Neural cell (in vitro differentiated cells): ENCODE measurements at regions not wholly inside any gene's neighbourhood (a gene's known extent, or its start where the extent isn't known, plus 50 kb on each side); places are given as distances from the start of the nearest gene placed in this dataset.

ENCODE experiments used
- H2AFZ ChIP-seq: fragments of 200-600, 300-800 bp; sonication (generic), shearing (Covaris generic); 2 replicates; pipeline ENCODE4 v1.6.0; 2014; ENCODE audit warnings: low read depth, mild to moderate bottlenecking, antibody characterized with exemption, low read length, moderate library complexity
- H3F3A ChIP-seq: fragments of 200-600 bp; shearing (Covaris generic); 2 replicates; pipeline ENCODE4 v1.6.1; 2016; ENCODE audit warnings: mild to moderate bottlenecking, moderate library complexity, mixed read lengths, antibody characterized with exemption, low read length; ENCODE audit not compliant: insufficient read depth, poor library complexity, severe bottlenecking
- H3K27ac ChIP-seq: fragments of 200-600, 300-800 bp; sonication (generic), shearing (Covaris generic); 2 replicates; pipeline ENCODE4 v1.5.1; 2014; ENCODE audit warnings: mild to moderate bottlenecking, low read length, moderate library complexity
- H3K27me3 ChIP-seq: fragments of 300-800, 200-600 bp; sonication (generic), shearing (Covaris generic); 2 replicates; pipeline ENCODE4 v1.6.0; 2014; ENCODE audit warnings: mild to moderate bottlenecking, low read depth, low read length, moderate library complexity; ENCODE audit not compliant: insufficient read depth
- H3K36me3 ChIP-seq: fragments of 300-800, 200-600 bp; sonication (generic), shearing (Covaris generic); 2 replicates; pipeline ENCODE4 v1.5.1; 2014; ENCODE audit warnings: mild to moderate bottlenecking, antibody characterized with exemption, low read length, moderate library complexity; ENCODE audit not compliant: insufficient read depth
- H3K4me2 ChIP-seq: fragments of 300-800, 200-600 bp; sonication (generic), shearing (Covaris generic); 2 replicates; pipeline ENCODE4 v1.6.0; 2014; ENCODE audit warnings: mild to moderate bottlenecking, low read length
- H3K4me3 ChIP-seq: fragments of 300-800, 200-600 bp; sonication (generic), shearing (Covaris generic); 2 replicates; pipeline ENCODE4 v1.5.1; 2014; ENCODE audit warnings: mild to moderate bottlenecking, low read length, moderate library complexity
- H3K79me2 ChIP-seq: fragments of 200-600 bp; shearing (Covaris generic); replicated peaks from 2 replicates; pipeline ENCODE4 v1.6.0; 2014; ENCODE audit warnings: mild to moderate bottlenecking, low read length, moderate library complexity; ENCODE audit not compliant: insufficient read depth
- H3K9ac ChIP-seq: fragments of 300-800, 200-600 bp; sonication (generic), shearing (Covaris generic); 2 replicates; pipeline ENCODE4 v1.6.1; 2016; ENCODE audit warnings: mild to moderate bottlenecking, low read length, mixed read lengths
- H3K9me2 ChIP-seq: fragments of 200-600 bp; shearing (Covaris generic); 2 replicates; pipeline ENCODE4 v1.6.1; 2016; ENCODE audit warnings: mild to moderate bottlenecking, low read length, mixed read lengths; ENCODE audit not compliant: insufficient read depth
- H3K9me3 ChIP-seq: fragments of 200-600, 300-800 bp; sonication (generic), shearing (Covaris generic); 2 replicates; pipeline ENCODE4 v1.6.1; 2016; ENCODE audit warnings: mild to moderate bottlenecking, mixed run types, low read length, moderate library complexity, mixed read lengths
- H4K20me1 ChIP-seq: fragments of 200-600 bp; shearing (Covaris generic); 2 replicates; pipeline ENCODE4 v1.6.1; 2016; ENCODE audit warnings: mild to moderate bottlenecking, mixed run types; ENCODE audit not compliant: insufficient read depth
- CTCF ChIP-seq: fragments of 450-650 bp; IDR thresholded peaks from 2 replicates; pipeline ENCODE4 v1.5.1; 2014; ENCODE audit warnings: antibody characterized with exemption, mild to moderate bottlenecking, moderate library complexity; ENCODE audit not compliant: poor library complexity, severe bottlenecking
- EP300 ChIP-seq: fragments of 450-650 bp; conservative IDR thresholded peaks from 2 replicates; pipeline ENCODE4 v1.6.1; 2014; ENCODE audit warnings: antibody characterized with exemption, mild to moderate bottlenecking, moderate library complexity; ENCODE audit not compliant: poor library complexity, severe bottlenecking
- EZH2 ChIP-seq: fragments of 200-600, 300-800 bp; shearing (Covaris generic), sonication (generic); IDR thresholded peaks from 2 replicates; pipeline ENCODE4 v1.6.1; 2014; ENCODE audit warnings: antibody characterized with exemption, low read length, borderline replicate concordance, mild to moderate bottlenecking; ENCODE audit not compliant: insufficient read depth, poor library complexity, severe bottlenecking
- MXI1 ChIP-seq: fragments of 450-650 bp; conservative IDR thresholded peaks from 2 replicates; pipeline ENCODE4 v1.6.1; 2014; ENCODE audit warnings: antibody characterized with exemption, mild to moderate bottlenecking; ENCODE audit not compliant: poor library complexity, severe bottlenecking
- POLR2AphosphoS5 ChIP-seq: IDR thresholded peaks from 2 replicates; pipeline ENCODE4 v1.6.1; 2012
- RAD21 ChIP-seq: fragments of 450-650 bp; conservative IDR thresholded peaks from 2 replicates; pipeline ENCODE4 v1.6.1; 2014; ENCODE audit warnings: antibody characterized with exemption, mild to moderate bottlenecking, moderate library complexity
- REST ChIP-seq: IDR thresholded peaks from 2 replicates; pipeline ENCODE4 v1.6.1; 2012; ENCODE audit warnings: borderline replicate concordance
- SMC3 ChIP-seq: fragments of 450-650 bp; conservative IDR thresholded peaks from 2 replicates; pipeline ENCODE4 v1.6.1; 2014; ENCODE audit warnings: antibody characterized with exemption, mild to moderate bottlenecking, moderate library complexity; ENCODE audit not compliant: poor library complexity
- TAF1 ChIP-seq: IDR thresholded peaks from 2 replicates; pipeline ENCODE4 v1.6.1; 2012; ENCODE audit warnings: low read depth

GRCh38 chr13:50670847-50671496, 172.5 kb downstream of the DLEU7 start:
- no peaks in the 10 kb centered on the region for H3K79me2 ChIP-seq
- TF ChIP-seq CTCF, result no peak
- no peak for TF ChIP-seq SMC3
- no peak for TF ChIP-seq EZH2
- TF ChIP-seq TAF1, result no peak
- no peak for TF ChIP-seq POLR2AphosphoS5
- no peak for TF ChIP-seq EP300
- TF ChIP-seq MXI1, result no peak
- TF ChIP-seq RAD21, result no peak
- TF ChIP-seq REST, result no peak
- no peaks in the 10 kb centered on the region for H3F3A ChIP-seq
- no peak overlapping the region for H3K27ac ChIP-seq
- H3K9me3 ChIP-seq, result no peaks in the 10 kb centered on the region
- H3K9me2 ChIP-seq, result no peaks in the 10 kb centered on the region
- no peaks in the 10 kb centered on the region for H4K20me1 ChIP-seq
- no peak overlapping the region for H2AFZ ChIP-seq
- H3K4me3 ChIP-seq, result no peak overlapping the region
- no peaks in the 10 kb centered on the region for H3K27me3 ChIP-seq
- no peak overlapping the region for H3K9ac ChIP-seq
- H3K36me3 ChIP-seq, result no peaks in the 10 kb centered on the region
- H3K4me2 ChIP-seq, result no peak overlapping the region

GRCh38 chr13:50671497-50671850, 172.0 kb downstream of the DLEU7 start:
- H3K9me3 ChIP-seq, result no peaks in the 10 kb centered on the region
- H3K79me2 ChIP-seq, result no peaks in the 10 kb centered on the region
- no peaks in the 10 kb centered on the region for H3K27me3 ChIP-seq
- H3K36me3 ChIP-seq, result no peaks in the 10 kb centered on the region
- TF ChIP-seq CTCF, result no peak
- no peak for TF ChIP-seq TAF1
- TF ChIP-seq EP300, result no peak
- TF ChIP-seq EZH2, result no peak
- no peak for TF ChIP-seq REST
- no peak for TF ChIP-seq SMC3
- no peak for TF ChIP-seq POLR2AphosphoS5
- TF ChIP-seq RAD21, result no peak
- no peak for TF ChIP-seq MXI1
- H3K4me2 ChIP-seq, result no peak overlapping the region
- H3K4me3 ChIP-seq, result no peak overlapping the region
- H3F3A ChIP-seq, result no peaks in the 10 kb centered on the region
- H3K9ac ChIP-seq, result no peak overlapping the region
- no peaks in the 10 kb centered on the region for H3K9me2 ChIP-seq
- no peaks in the 10 kb centered on the region for H4K20me1 ChIP-seq
- H2AFZ ChIP-seq, result no peak overlapping the region
- no peak overlapping the region for H3K27ac ChIP-seq
